ENCODE measurements at regions not wholly inside any gene's neighbourhood (a gene's known extent, or its start where the extent isn't known, plus 50 kb on each side); places are given as distances from the start of the nearest gene placed in this dataset.

GRCh38 chr20:11654766-11655165 is 262.9 kb upstream of the BTBD3 start:
- Histone ChIP-seq H3K4me2 (ENCODE audit: low read length) (no peak overlapping the region), H3K79me2 (ENCODE audit: insufficient read depth, low read depth, low read length) (no peaks in the 10 kb centered on the region), H2AFZ (ENCODE audit: low read length) (no peak overlapping the region), H3K9me3 (ENCODE audit: low read length) (no peaks in the 10 kb centered on the region), H3K36me3 (ENCODE audit: insufficient read depth, low read length) (no peaks in the 10 kb centered on the region), H3K4me1 (ENCODE audit: insufficient read depth, low read length, poor library complexity, severe bottlenecking) (no peaks in the 10 kb centered on the region), H3K9me2 (ENCODE audit: insufficient read depth, low read length) (no peaks in the 10 kb centered on the region), H3K4me3 (ENCODE audit: low read depth, low read length, poor library complexity, severe bottlenecking) (no peak overlapping the region), H4K20me1 (ENCODE audit: insufficient read depth, low read length) (no peaks in the 10 kb centered on the region), H3K27ac (ENCODE audit: low read depth, low read length, poor library complexity, severe bottlenecking) (no peak overlapping the region)
- ChIA-PET CTCF (ENCODE audit: unreplicated experiment) (no interaction called here), POLR2A (no interaction called here)
- TF ChIP-seq EZH2phosphoT487 (IDR thresholded peaks at IDR 0.05; ENCODE audit: borderline replicate concordance, low read depth, low read length) (no peak), CTCF (conservative IDR thresholded peaks at IDR 0.05; ENCODE audit: low read length) (no peak)
- DNase-seq (ENCODE audit: low spot score) = no peak
- no TSS peak for BruUV-seq (replicated peaks)
- intact Hi-C loops (cut with micrococcal nuclease; ENCODE audit: unreplicated experiment) = no loop called here

- H3K4me1 ChIP-seq (ENCODE audit: insufficient read depth, low read length, poor library complexity, severe bottlenecking) = no peaks in the 10 kb centered on the region
- H3K4me2 ChIP-seq (ENCODE audit: low read length) = no peak overlapping the region
- H3K27ac ChIP-seq (ENCODE audit: low read depth, low read length, poor library complexity, severe bottlenecking) = no peak overlapping the region
- intact Hi-C loops (cut with micrococcal nuclease; ENCODE audit: unreplicated experiment) = no loop called here
- H3K79me2 ChIP-seq (ENCODE audit: insufficient read depth, low read depth, low read length) = no peaks in the 10 kb centered on the region
- POLR2A ChIA-PET = no interaction called here
- BruUV-seq (replicated peaks) = no TSS peak
- no peaks in the 10 kb centered on the region for H3K9me3 ChIP-seq (ENCODE audit: low read length)
- no peaks in the 10 kb centered on the region for H4K20me1 ChIP-seq (ENCODE audit: insufficient read depth, low read length)
- H2AFZ ChIP-seq (ENCODE audit: low read length) = no peak overlapping the region
- CTCF ChIA-PET (ENCODE audit: unreplicated experiment) = no interaction called here
- H3K4me3 ChIP-seq (ENCODE audit: low read depth, low read length, poor library complexity, severe bottlenecking) = no peak overlapping the region
- TF ChIP-seq CTCF (conservative IDR thresholded peaks at IDR 0.05; ENCODE audit: low read length) (no peak), EZH2phosphoT487 (IDR thresholded peaks at IDR 0.05; ENCODE audit: borderline replicate concordance, low read depth, low read length) (no peak)
- no peaks in the 10 kb centered on the region for H3K9me2 ChIP-seq (ENCODE audit: insufficient read depth, low read length)
- DNase-seq (ENCODE audit: low spot score) = no peak
- no peaks in the 10 kb centered on the region for H3K36me3 ChIP-seq (ENCODE audit: insufficient read depth, low read length)
Measured at GRCh38 chr20:11660673-11661072, 257.0 kb upstream of the BTBD3 start.

GRCh38 chr20:11671015-11671511 is 246.6 kb upstream of the BTBD3 start:
- H3K4me1 ChIP-seq (ENCODE audit: insufficient read depth, low read length, poor library complexity, severe bottlenecking) = no peaks in the 10 kb centered on the region
- no peak overlapping the region for H3K4me3 ChIP-seq (ENCODE audit: low read depth, low read length, poor library complexity, severe bottlenecking)
- no peak overlapping the region for H3K27ac ChIP-seq (ENCODE audit: low read depth, low read length, poor library complexity, severe bottlenecking)
- DNase-seq (ENCODE audit: low spot score) = no peak
- TF ChIP-seq EZH2phosphoT487 (IDR thresholded peaks at IDR 0.05; ENCODE audit: borderline replicate concordance, low read depth, low read length) (no peak), CTCF (conservative IDR thresholded peaks at IDR 0.05; ENCODE audit: low read length) (no peak)
- H3K9me2 ChIP-seq (ENCODE audit: insufficient read depth, low read length) = no peaks in the 10 kb centered on the region
- no peak overlapping the region for H2AFZ ChIP-seq (ENCODE audit: low read length)
- no peaks in the 10 kb centered on the region for H4K20me1 ChIP-seq (ENCODE audit: insufficient read depth, low read length)
- no peak overlapping the region for H3K4me2 ChIP-seq (ENCODE audit: low read length)
- intact Hi-C loops (cut with micrococcal nuclease; ENCODE audit: unreplicated experiment) = no loop called here
- no peaks in the 10 kb centered on the region for H3K9me3 ChIP-seq (ENCODE audit: low read length)
- POLR2A ChIA-PET = no interaction called here
- no TSS peak for BruUV-seq (replicated peaks)
- no peaks in the 10 kb centered on the region for H3K79me2 ChIP-seq (ENCODE audit: insufficient read depth, low read depth, low read length)
- CTCF ChIA-PET (ENCODE audit: unreplicated experiment) = no interaction called here
- H3K36me3 ChIP-seq (ENCODE audit: insufficient read depth, low read length) = no peaks in the 10 kb centered on the region
